DOHH2 (cell line): ENCODE measurements at regions not wholly inside any gene's neighbourhood (a gene's known extent, or its start where the extent isn't known, plus 50 kb on each side); places are given as distances from the start of the nearest gene placed in this dataset.

Experiments used
- CTCF ChIP-seq: fragments of 200-600 bp; sonication (generic); IDR thresholded peaks from one replicate; pipeline ENCODE4 v1.5.1; 2014; ENCODE audit warnings: antibody characterized with exemption, mild to moderate bottlenecking, low read depth, low read length; ENCODE audit not compliant: poor library complexity, severe bottlenecking
- EZH2phosphoT487 ChIP-seq: fragments of 200-600 bp; sonication (generic); IDR thresholded peaks from 2 replicates; pipeline ENCODE4 v1.6.1; 2017; ENCODE audit warnings: borderline replicate concordance, mild to moderate bottlenecking, antibody characterized with exemption, low read length, moderate library complexity, mixed read lengths

GRCh38 chr11:134916421-134917213 is 504.6 kb upstream of the B3GAT1 start:
- TF ChIP-seq CTCF: no peak
- TF ChIP-seq EZH2phosphoT487: no peak
